WTC11 (cell line): ENCODE measurements at regions not wholly inside any gene's neighbourhood (a gene's known extent, or its start where the extent isn't known, plus 50 kb on each side); places are given as distances from the start of the nearest gene placed in this dataset.
"Not testable (repeated sequence)": the region's sequence is repeated elsewhere in the genome, so short reads cannot be mapped to it uniquely, and the experiment has no call there.

ENCODE experiments used
- CTCF ChIP-seq: fragments of 200-600 bp; IDR thresholded peaks from 2 replicates; pipeline ENCODE4 v1.8.0; 2022; ENCODE audit warnings: antibody characterized with exemption
- GABPB1 ChIP-seq: sonication (generic); formaldehyde crosslinking; IDR thresholded peaks from 2 replicates; pipeline ENCODE4 v1.8.1; 2023; ENCODE audit warnings: mild to moderate bottlenecking, missing genetic modification reagents
- TEAD4 ChIP-seq: sonication (generic); formaldehyde crosslinking; IDR thresholded peaks from 2 replicates; pipeline ENCODE4 v1.8.0; 2022; ENCODE audit warnings: mild to moderate bottlenecking, missing genetic modification reagents
- TF ChIP-seq, protein P1 (sequence below): sonication (generic); formaldehyde crosslinking; IDR thresholded peaks from 2 replicates; pipeline ENCODE4 v1.8.1; 2022; ENCODE audit warnings: missing genetic modification reagents, borderline replicate concordance

DNA sequence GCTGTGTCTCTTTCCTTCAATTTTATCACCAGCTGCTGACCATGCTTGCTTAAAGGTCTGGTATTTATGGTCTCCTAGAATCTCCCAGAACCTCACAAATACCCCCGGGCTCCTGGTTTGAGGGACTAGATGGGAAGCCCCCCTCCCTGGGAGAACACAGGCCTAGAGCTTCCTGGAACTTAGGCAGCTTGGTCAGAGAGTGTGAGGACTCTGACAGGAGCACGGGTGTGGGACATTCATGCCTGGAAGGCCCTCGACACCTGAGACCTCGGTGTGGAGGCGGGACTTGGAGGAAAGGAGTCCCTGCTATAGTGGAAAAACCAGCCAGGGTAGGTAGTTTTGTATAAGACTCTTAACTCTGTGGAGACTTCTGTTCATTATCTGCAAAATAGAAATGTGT lies 211.5 kb upstream of the PLGLB2 start:
- TF ChIP-seq, protein P1, sequence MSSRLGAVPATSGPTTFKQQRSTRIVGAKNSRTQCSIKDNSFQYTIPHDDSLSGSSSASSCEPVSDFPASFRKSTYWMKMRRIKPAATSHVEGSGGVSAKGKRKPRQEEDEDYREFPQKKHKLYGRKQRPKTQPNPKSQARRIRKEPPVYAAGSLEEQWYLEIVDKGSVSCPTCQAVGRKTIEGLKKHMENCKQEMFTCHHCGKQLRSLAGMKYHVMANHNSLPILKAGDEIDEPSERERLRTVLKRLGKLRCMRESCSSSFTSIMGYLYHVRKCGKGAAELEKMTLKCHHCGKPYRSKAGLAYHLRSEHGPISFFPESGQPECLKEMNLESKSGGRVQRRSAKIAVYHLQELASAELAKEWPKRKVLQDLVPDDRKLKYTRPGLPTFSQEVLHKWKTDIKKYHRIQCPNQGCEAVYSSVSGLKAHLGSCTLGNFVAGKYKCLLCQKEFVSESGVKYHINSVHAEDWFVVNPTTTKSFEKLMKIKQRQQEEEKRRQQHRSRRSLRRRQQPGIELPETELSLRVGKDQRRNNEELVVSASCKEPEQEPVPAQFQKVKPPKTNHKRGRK (CRISPR knock-in tag), result not testable (repeated sequence)
- TF ChIP-seq CTCF; GABPB1; TEAD4 (CRISPR knock-in tag): not testable (repeated sequence)
